Neural progenitor cell (in vitro differentiated cells): ENCODE measurements at regions not wholly inside any gene's neighbourhood (a gene's known extent, or its start where the extent isn't known, plus 50 kb on each side); places are given as distances from the start of the nearest gene placed in this dataset.

Source experiments
- EZH2 ChIP-seq: fragments of 200-600 bp; sonication (generic); IDR thresholded peaks from 2 replicates; pipeline ENCODE4 v1.6.1; 2017; ENCODE audit warnings: antibody characterized with exemption, mild to moderate bottlenecking, moderate library complexity
- EZH2phosphoT487 ChIP-seq: fragments of 200-600 bp; sonication (generic); IDR thresholded peaks from 2 replicates; pipeline ENCODE4 v1.6.1; 2017; ENCODE audit warnings: antibody characterized with exemption
- TF ChIP-seq, protein P1 (sequence below): fragments of 200-600 bp; sonication (generic); IDR thresholded peaks from 2 replicates; pipeline ENCODE4 v1.5.1; 2017; ENCODE audit warnings: antibody characterized with exemption, mild to moderate bottlenecking

DNA sequence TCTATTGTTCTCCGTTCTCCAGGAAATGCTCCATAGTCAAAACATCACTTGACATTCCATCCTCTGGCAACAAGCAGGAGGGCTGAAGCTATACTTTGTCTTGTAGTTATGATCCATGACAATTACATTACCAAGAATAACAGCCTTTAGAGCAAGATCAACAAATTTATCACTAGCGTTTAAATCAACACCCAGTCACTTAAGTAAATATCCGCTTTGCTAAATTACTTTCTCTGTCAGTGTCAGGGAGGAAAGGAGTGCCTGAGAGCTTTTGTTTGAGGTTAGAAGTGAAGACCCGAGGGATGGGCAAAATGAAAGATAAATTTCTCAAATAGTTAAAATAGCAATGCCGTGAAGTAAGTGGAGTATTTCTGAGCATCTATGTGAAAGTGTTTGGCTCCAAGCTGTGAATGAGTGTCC, 236.1 kb upstream of the BMPER start:
- TF ChIP-seq, protein P1, sequence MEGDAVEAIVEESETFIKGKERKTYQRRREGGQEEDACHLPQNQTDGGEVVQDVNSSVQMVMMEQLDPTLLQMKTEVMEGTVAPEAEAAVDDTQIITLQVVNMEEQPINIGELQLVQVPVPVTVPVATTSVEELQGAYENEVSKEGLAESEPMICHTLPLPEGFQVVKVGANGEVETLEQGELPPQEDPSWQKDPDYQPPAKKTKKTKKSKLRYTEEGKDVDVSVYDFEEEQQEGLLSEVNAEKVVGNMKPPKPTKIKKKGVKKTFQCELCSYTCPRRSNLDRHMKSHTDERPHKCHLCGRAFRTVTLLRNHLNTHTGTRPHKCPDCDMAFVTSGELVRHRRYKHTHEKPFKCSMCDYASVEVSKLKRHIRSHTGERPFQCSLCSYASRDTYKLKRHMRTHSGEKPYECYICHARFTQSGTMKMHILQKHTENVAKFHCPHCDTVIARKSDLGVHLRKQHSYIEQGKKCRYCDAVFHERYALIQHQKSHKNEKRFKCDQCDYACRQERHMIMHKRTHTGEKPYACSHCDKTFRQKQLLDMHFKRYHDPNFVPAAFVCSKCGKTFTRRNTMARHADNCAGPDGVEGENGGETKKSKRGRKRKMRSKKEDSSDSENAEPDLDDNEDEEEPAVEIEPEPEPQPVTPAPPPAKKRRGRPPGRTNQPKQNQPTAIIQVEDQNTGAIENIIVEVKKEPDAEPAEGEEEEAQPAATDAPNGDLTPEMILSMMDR: no peak
- no peak for TF ChIP-seq EZH2
- no peak for TF ChIP-seq EZH2phosphoT487
